ENCODE measurements at regions not wholly inside any gene's neighbourhood (a gene's known extent, or its start where the extent isn't known, plus 50 kb on each side); places are given as distances from the start of the nearest gene placed in this dataset.

DNA sequence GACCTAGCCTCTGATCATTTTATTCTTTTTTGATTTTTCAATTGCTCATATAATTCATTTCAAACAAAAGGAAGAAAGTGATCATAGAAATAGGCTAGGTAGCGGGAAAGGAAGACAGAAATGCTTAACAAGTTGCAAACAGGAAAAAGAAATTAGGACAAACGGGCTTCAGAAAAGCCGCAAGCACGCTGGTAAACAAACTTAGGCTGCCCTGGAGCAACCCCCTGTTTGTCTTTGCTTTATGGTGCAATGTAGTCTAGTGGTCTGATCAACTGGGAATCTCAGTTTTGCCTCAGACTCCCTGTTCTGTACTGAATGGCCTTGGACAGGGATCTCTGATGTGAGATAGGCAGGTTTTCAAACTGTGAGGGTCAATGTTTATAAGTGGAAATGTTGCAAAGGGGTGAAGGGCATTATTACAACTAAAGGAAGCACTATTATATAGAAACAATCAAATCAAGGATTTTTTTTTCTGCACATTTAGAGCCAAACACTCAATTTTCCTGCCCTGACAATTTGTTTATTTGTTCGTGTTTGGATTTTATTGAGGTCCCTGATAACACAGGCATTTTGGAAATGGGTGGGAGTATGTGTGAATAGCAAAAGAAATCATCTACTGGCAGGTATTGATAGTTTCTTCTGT, 146.8 kb upstream of the NRIP1 start (continued):
- TF ChIP-seq, protein P1, sequence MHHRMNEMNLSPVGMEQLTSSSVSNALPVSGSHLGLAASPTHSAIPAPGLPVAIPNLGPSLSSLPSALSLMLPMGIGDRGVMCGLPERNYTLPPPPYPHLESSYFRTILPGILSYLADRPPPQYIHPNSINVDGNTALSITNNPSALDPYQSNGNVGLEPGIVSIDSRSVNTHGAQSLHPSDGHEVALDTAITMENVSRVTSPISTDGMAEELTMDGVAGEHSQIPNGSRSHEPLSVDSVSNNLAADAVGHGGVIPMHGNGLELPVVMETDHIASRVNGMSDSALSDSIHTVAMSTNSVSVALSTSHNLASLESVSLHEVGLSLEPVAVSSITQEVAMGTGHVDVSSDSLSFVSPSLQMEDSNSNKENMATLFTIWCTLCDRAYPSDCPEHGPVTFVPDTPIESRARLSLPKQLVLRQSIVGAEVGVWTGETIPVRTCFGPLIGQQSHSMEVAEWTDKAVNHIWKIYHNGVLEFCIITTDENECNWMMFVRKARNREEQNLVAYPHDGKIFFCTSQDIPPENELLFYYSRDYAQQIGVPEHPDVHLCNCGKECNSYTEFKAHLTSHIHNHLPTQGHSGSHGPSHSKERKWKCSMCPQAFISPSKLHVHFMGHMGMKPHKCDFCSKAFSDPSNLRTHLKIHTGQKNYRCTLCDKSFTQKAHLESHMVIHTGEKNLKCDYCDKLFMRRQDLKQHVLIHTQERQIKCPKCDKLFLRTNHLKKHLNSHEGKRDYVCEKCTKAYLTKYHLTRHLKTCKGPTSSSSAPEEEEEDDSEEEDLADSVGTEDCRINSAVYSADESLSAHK (CRISPR knock-in tag; IDR thresholded peaks at IDR 0.05; ENCODE audit: borderline replicate concordance), result no peak
- TF ChIP-seq SIN3A (IDR thresholded peaks at IDR 0.05; ENCODE audit: borderline replicate concordance, low read depth, low read length) (no peak), ATAD3A (CRISPR knock-in tag; IDR thresholded peaks at IDR 0.05) (no peak), PITX1 (CRISPR knock-in tag; IDR thresholded peaks at IDR 0.05) (peak; percentile 97), NAIF1 (CRISPR knock-in tag; IDR thresholded peaks at IDR 0.05; ENCODE audit: borderline replicate concordance) (no peak), ELF1 (CRISPR knock-in tag; IDR thresholded peaks at IDR 0.05) (peak; percentile 60), JUN (CRISPR knock-in tag; IDR thresholded peaks at IDR 0.05) (peak; percentile 62; the same call in 1 of the 2 replicates), ZNF549 (CRISPR knock-in tag; IDR thresholded peaks at IDR 0.05) (no peak), HNRNPLL (IDR thresholded peaks at IDR 0.05; ENCODE audit: low read depth, low read length, poor library complexity, severe bottlenecking) (no peak), ZNF263 (CRISPR knock-in tag; IDR thresholded peaks at IDR 0.05) (0 out of 2 replicates have a peak, but pooled peaks have one; percentile 34), NFKBIZ (CRISPR knock-in tag; IDR thresholded peaks at IDR 0.05) (peak; percentile 92; the same call in 1 of the 2 replicates), SPEN (CRISPR knock-in tag; IDR thresholded peaks at IDR 0.05; ENCODE audit: low read depth) (peak; percentile 43; the same call in 1 of the 2 replicates), JARID2 (CRISPR knock-in tag; IDR thresholded peaks at IDR 0.05; ENCODE audit: insufficient replicate concordance) (no peak), EHMT2 (IDR thresholded peaks at IDR 0.05; ENCODE audit: borderline replicate concordance, low read depth, low read length) (peak; percentile 70; the same call in 1 of the 2 replicates), TMF1 (CRISPR knock-in tag; IDR thresholded peaks at IDR 0.05; ENCODE audit: low read depth) (no peak)
- TF ChIP-seq, protein P2, sequence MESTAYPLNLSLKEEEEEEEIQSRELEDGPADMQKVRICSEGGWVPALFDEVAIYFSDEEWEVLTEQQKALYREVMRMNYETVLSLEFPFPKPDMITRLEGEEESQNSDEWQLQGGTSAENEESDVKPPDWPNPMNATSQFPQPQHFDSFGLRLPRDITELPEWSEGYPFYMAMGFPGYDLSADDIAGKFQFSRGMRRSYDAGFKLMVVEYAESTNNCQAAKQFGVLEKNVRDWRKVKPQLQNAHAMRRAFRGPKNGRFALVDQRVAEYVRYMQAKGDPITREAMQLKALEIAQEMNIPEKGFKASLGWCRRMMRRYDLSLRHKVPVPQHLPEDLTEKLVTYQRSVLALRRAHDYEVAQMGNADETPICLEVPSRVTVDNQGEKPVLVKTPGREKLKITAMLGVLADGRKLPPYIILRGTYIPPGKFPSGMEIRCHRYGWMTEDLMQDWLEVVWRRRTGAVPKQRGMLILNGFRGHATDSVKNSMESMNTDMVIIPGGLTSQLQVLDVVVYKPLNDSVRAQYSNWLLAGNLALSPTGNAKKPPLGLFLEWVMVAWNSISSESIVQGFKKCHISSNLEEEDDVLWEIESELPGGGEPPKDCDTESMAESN (CRISPR knock-in tag; conservative IDR thresholded peaks at IDR 0.05), result 0 out of 2 replicates have a peak, but pooled peaks have one; percentile 50
- TF ChIP-seq, protein P3, sequence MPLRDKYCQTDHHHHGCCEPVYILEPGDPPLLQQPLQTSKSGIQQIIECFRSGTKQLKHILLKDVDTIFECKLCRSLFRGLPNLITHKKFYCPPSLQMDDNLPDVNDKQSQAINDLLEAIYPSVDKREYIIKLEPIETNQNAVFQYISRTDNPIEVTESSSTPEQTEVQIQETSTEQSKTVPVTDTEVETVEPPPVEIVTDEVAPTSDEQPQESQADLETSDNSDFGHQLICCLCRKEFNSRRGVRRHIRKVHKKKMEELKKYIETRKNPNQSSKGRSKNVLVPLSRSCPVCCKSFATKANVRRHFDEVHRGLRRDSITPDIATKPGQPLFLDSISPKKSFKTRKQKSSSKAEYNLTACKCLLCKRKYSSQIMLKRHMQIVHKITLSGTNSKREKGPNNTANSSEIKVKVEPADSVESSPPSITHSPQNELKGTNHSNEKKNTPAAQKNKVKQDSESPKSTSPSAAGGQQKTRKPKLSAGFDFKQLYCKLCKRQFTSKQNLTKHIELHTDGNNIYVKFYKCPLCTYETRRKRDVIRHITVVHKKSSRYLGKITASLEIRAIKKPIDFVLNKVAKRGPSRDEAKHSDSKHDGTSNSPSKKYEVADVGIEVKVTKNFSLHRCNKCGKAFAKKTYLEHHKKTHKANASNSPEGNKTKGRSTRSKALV (CRISPR knock-in tag; IDR thresholded peaks at IDR 0.05), result no peak
- TF ChIP-seq, protein P4, sequence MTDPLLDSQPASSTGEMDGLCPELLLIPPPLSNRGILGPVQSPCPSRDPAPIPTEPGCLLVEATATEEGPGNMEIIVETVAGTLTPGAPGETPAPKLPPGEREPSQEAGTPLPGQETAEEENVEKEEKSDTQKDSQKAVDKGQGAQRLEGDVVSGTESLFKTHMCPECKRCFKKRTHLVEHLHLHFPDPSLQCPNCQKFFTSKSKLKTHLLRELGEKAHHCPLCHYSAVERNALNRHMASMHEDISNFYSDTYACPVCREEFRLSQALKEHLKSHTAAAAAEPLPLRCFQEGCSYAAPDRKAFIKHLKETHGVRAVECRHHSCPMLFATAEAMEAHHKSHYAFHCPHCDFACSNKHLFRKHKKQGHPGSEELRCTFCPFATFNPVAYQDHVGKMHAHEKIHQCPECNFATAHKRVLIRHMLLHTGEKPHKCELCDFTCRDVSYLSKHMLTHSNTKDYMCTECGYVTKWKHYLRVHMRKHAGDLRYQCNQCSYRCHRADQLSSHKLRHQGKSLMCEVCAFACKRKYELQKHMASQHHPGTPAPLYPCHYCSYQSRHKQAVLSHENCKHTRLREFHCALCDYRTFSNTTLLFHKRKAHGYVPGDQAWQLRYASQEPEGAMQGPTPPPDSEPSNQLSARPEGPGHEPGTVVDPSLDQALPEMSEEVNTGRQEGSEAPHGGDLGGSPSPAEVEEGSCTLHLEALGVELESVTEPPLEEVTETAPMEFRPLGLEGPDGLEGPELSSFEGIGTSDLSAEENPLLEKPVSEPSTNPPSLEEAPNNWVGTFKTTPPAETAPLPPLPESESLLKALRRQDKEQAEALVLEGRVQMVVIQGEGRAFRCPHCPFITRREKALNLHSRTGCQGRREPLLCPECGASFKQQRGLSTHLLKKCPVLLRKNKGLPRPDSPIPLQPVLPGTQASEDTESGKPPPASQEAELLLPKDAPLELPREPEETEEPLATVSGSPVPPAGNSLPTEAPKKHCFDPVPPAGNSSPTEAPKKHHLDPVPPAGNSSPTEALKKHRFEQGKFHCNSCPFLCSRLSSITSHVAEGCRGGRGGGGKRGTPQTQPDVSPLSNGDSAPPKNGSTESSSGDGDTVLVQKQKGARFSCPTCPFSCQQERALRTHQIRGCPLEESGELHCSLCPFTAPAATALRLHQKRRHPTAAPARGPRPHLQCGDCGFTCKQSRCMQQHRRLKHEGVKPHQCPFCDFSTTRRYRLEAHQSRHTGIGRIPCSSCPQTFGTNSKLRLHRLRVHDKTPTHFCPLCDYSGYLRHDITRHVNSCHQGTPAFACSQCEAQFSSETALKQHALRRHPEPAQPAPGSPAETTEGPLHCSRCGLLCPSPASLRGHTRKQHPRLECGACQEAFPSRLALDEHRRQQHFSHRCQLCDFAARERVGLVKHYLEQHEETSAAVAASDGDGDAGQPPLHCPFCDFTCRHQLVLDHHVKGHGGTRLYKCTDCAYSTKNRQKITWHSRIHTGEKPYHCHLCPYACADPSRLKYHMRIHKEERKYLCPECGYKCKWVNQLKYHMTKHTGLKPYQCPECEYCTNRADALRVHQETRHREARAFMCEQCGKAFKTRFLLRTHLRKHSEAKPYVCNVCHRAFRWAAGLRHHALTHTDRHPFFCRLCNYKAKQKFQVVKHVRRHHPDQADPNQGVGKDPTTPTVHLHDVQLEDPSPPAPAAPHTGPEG (CRISPR knock-in tag; IDR thresholded peaks at IDR 0.05), result no peak
